ENCODE measurements at regions not wholly inside any gene's neighbourhood (a gene's known extent, or its start where the extent isn't known, plus 50 kb on each side); places are given as distances from the start of the nearest gene placed in this dataset.

DNA sequence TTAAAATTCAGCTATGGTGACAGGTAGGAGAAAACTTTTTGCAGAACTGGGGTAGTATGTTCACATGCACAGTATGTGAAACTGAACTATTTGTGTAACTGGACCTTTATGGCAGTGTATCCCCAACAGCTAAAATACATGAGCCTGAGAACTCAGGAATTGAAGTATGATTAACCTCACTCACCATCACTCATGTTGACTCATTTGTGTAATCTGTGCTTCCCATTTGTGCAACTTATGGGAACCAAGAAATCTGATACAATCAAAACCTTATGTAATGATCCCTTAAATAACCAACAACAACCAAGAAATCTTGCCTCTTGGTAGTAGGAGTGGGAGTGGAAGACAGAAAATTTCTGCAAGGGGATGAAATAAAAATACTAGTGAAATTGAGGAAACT is 674.9 kb downstream of the HDGFL1 start:
- no peak for DNase-seq (ENCODE audit: low read depth)
- no peak overlapping the region for H3K4me3 ChIP-seq (ENCODE audit: low read length)
- TF ChIP-seq, protein P1, sequence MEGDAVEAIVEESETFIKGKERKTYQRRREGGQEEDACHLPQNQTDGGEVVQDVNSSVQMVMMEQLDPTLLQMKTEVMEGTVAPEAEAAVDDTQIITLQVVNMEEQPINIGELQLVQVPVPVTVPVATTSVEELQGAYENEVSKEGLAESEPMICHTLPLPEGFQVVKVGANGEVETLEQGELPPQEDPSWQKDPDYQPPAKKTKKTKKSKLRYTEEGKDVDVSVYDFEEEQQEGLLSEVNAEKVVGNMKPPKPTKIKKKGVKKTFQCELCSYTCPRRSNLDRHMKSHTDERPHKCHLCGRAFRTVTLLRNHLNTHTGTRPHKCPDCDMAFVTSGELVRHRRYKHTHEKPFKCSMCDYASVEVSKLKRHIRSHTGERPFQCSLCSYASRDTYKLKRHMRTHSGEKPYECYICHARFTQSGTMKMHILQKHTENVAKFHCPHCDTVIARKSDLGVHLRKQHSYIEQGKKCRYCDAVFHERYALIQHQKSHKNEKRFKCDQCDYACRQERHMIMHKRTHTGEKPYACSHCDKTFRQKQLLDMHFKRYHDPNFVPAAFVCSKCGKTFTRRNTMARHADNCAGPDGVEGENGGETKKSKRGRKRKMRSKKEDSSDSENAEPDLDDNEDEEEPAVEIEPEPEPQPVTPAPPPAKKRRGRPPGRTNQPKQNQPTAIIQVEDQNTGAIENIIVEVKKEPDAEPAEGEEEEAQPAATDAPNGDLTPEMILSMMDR (conservative IDR thresholded peaks at IDR 0.05; ENCODE audit: low read depth, low read length) = no peak

GRCh38 chr6:23245572-23245971 is 676.2 kb downstream of the HDGFL1 start:
- no peak for DNase-seq (ENCODE audit: low read depth)
- TF ChIP-seq, protein P1 (conservative IDR thresholded peaks at IDR 0.05; ENCODE audit: low read depth, low read length) = no peak
- no peak overlapping the region for H3K4me3 ChIP-seq (ENCODE audit: low read length)

GRCh38 chr6:23246896-23247295 is 677.5 kb downstream of the HDGFL1 start:
- no peak overlapping the region for H3K4me3 ChIP-seq (ENCODE audit: low read length)
- DNase-seq (ENCODE audit: low read depth) = no peak
- TF ChIP-seq, protein P1 (conservative IDR thresholded peaks at IDR 0.05; ENCODE audit: low read depth, low read length) = no peak

GRCh38 chr6:23250556-23250955 is 681.2 kb downstream of the HDGFL1 start:
- TF ChIP-seq, protein P1 (conservative IDR thresholded peaks at IDR 0.05; ENCODE audit: low read depth, low read length) = no peak
- DNase-seq (ENCODE audit: low read depth) = no peak
- no peak overlapping the region for H3K4me3 ChIP-seq (ENCODE audit: low read length)

GRCh38 chr6:23262864-23263263 is 693.5 kb downstream of the HDGFL1 start:
- no peak overlapping the region for H3K4me3 ChIP-seq (ENCODE audit: low read length)
- TF ChIP-seq, protein P1 (conservative IDR thresholded peaks at IDR 0.05; ENCODE audit: low read depth, low read length) = no peak
- no peak for DNase-seq (ENCODE audit: low read depth)

DNA sequence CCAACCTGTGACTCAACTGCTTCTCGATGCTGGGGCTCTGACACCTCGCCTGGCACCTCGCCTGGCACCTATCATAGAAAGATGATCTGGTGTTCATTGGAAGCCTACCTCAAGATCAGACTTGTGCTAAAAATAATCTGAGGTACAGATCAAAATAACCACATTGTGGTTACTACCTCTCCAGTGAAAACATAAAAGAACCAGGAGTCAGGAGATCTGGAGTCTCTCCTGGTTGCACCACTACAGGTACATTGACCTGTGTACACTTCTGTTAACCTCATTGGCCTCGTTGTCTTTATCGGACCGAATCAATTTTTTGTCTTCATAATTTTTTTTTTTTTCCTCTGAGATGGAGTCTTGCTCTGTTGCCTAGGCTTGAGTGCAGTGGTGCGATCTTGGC is 695.9 kb downstream of the HDGFL1 start:
- TF ChIP-seq, protein P1 (conservative IDR thresholded peaks at IDR 0.05; ENCODE audit: low read depth, low read length) = no peak
- DNase-seq (ENCODE audit: low read depth) = no peak

GRCh38 chr6:23266536-23266935 is 697.2 kb downstream of the HDGFL1 start:
- no peak for DNase-seq (ENCODE audit: low read depth)
- TF ChIP-seq, protein P1 (conservative IDR thresholded peaks at IDR 0.05; ENCODE audit: low read depth, low read length) = no peak

More for the DNA sequence above, 695.9 kb downstream of the HDGFL1 start:
- no peak overlapping the region for H3K4me3 ChIP-seq (ENCODE audit: low read length)

More at GRCh38 chr6:23266536-23266935, 697.2 kb downstream of the HDGFL1 start:
- H3K4me3 ChIP-seq (ENCODE audit: low read length) = no peak overlapping the region
